GM23338 (cell line): ENCODE measurements at regions not wholly inside any gene's neighbourhood (a gene's known extent, or its start where the extent isn't known, plus 50 kb on each side); places are given as distances from the start of the nearest gene placed in this dataset.

Experiments used
- ATAC-seq: fragments of 200-7000 bp; cut with Tn5 transposase; 3 replicates; pipeline ENCODE4 v1.9.1; 2020
- DNase-seq: peaks from one replicate; pipeline ENCODE4 v3.0.0-alpha.2; 2015; ENCODE audit warnings: low spot score
- H2AFZ ChIP-seq: fragments of 200-600 bp; sonication (generic); 2 replicates; pipeline ENCODE4 v1.8.0; 2016; ENCODE audit warnings: antibody characterized with exemption, mild to moderate bottlenecking, moderate library complexity
- H3F3A ChIP-seq: fragments of 200-600 bp; sonication (generic); replicated peaks from 2 replicates; pipeline ENCODE4 v1.8.0; 2017; ENCODE audit warnings: antibody characterized with exemption, mixed run types, low read depth
- H3K27ac ChIP-seq: fragments of 200-600 bp; sonication (generic); 2 replicates; pipeline ENCODE4 v1.6.1; 2016; ENCODE audit warnings: low read depth
- H3K27me3 ChIP-seq: fragments of 200-600 bp; sonication (generic); 2 replicates; pipeline ENCODE4 v1.8.0; 2016; ENCODE audit warnings: mild to moderate bottlenecking, mixed run types, moderate library complexity; ENCODE audit not compliant: insufficient read depth
- H3K36me3 ChIP-seq: fragments of 200-600 bp; sonication (generic); 2 replicates; pipeline ENCODE4 v1.8.0; 2016; ENCODE audit warnings: mild to moderate bottlenecking; ENCODE audit not compliant: insufficient read depth
- H3K4me1 ChIP-seq: fragments of 200-600 bp; sonication (generic); 2 replicates; pipeline ENCODE4 v1.8.0; 2016; ENCODE audit warnings: mild to moderate bottlenecking, moderate library complexity; ENCODE audit not compliant: insufficient read depth
- H3K4me2 ChIP-seq: fragments of 200-600 bp; sonication (generic); 2 replicates; pipeline ENCODE4 v1.7.1; 2017; ENCODE audit warnings: mixed run types
- H3K4me3 ChIP-seq: fragments of 200-600 bp; sonication (generic); 2 replicates; pipeline ENCODE4 v1.6.1; 2016; ENCODE audit warnings: mixed run types
- H3K79me2 ChIP-seq: fragments of 200-600 bp; sonication (generic); replicated peaks from 2 replicates; pipeline ENCODE4 v1.8.0; 2017; ENCODE audit warnings: mild to moderate bottlenecking; ENCODE audit not compliant: insufficient read depth
- H3K9me2 ChIP-seq: fragments of 200-600 bp; sonication (generic); 2 replicates; pipeline ENCODE4 v1.8.0; 2017; ENCODE audit not compliant: insufficient read depth
- H4K20me1 ChIP-seq: fragments of 200-600 bp; sonication (generic); replicated peaks from 2 replicates; pipeline ENCODE4 v1.8.0; 2017; ENCODE audit warnings: mild to moderate bottlenecking; ENCODE audit not compliant: insufficient read depth
- H3K27ac Mint-ChIP-seq: 2 replicates; pipeline ENCODE4 v1.8.0; 2020; ENCODE audit warnings: inconsistent platforms, mild to moderate bottlenecking, moderate library complexity, mixed read lengths
- H3K27me3 Mint-ChIP-seq: 3 replicates; pipeline ENCODE4 v1.8.0; 2022; ENCODE audit warnings: low read depth, mild to moderate bottlenecking, moderate library complexity, mixed read lengths, inconsistent platforms; ENCODE audit not compliant: insufficient read depth, poor library complexity
- H3K36me3 Mint-ChIP-seq: 3 replicates; pipeline ENCODE4 v1.8.0; 2021; ENCODE audit warnings: low read depth, mild to moderate bottlenecking, inconsistent platforms, moderate library complexity, mixed read lengths
- H3K4me1 Mint-ChIP-seq: 3 replicates; pipeline ENCODE4 v1.8.0; 2020; ENCODE audit warnings: mild to moderate bottlenecking, inconsistent platforms, mixed read lengths
- H3K4me3 Mint-ChIP-seq: 3 replicates; pipeline ENCODE4 v1.8.0; 2021; ENCODE audit warnings: moderate library complexity, mild to moderate bottlenecking, inconsistent platforms, mixed read lengths
- H3K9me3 Mint-ChIP-seq: 3 replicates; pipeline ENCODE4 v1.8.0; 2020; ENCODE audit warnings: moderate library complexity, mild to moderate bottlenecking, inconsistent platforms, mixed read lengths
- CREB1 ChIP-seq: fragments of 250-450 bp; sonication (Bioruptor Pico); IDR thresholded peaks from 2 replicates; pipeline ENCODE4 v1.5.0; 2020; ENCODE audit warnings: low read depth, mild to moderate bottlenecking, moderate library complexity
- EZH2 ChIP-seq: fragments of 200-600 bp; sonication (generic); IDR thresholded peaks from one replicate; pipeline ENCODE4 v1.8.0; 2017; ENCODE audit warnings: antibody characterized with exemption, mild to moderate bottlenecking, low read depth; ENCODE audit not compliant: unreplicated experiment
- EZH2phosphoT487 ChIP-seq: fragments of 200-600 bp; sonication (generic); IDR thresholded peaks from one replicate; pipeline ENCODE4 v1.8.1; 2018; ENCODE audit warnings: antibody characterized with exemption; ENCODE audit not compliant: unreplicated experiment
- JUNB ChIP-seq: IDR thresholded peaks from one replicate; pipeline ENCODE4 v1.6.1; 2016; ENCODE audit warnings: antibody characterized with exemption; ENCODE audit not compliant: unreplicated experiment
- NANOG ChIP-seq: IDR thresholded peaks from 2 replicates; pipeline ENCODE4 v1.6.1; 2016; ENCODE audit warnings: antibody characterized with exemption, borderline replicate concordance
- POLR2AphosphoS5 ChIP-seq: IDR thresholded peaks from 2 replicates; pipeline ENCODE4 v1.6.1; 2016; ENCODE audit warnings: antibody characterized with exemption, low read depth
- STAT1 ChIP-seq: IDR thresholded peaks from one replicate; pipeline ENCODE4 v1.6.1; 2016; ENCODE audit warnings: antibody characterized with exemption; ENCODE audit not compliant: unreplicated experiment
- ZNF114 ChIP-seq: fragments of 250-450 bp; sonication (Bioruptor Pico); IDR thresholded peaks from 2 replicates; pipeline ENCODE4 v1.5.0; 2020; ENCODE audit warnings: mild to moderate bottlenecking, moderate library complexity
- TF ChIP-seq, protein P1 (sequence below), 2 experiments: fragments of 200-600 bp in 1 of 2; sonication (generic) in 1 of 2; conservative IDR thresholded peaks; 2 replicates each; pipeline versions ENCODE4 v1.5.1 to v1.6.1; 2016 to 2017; ENCODE audit warnings: antibody characterized with exemption in 2 of 2, low read depth in 2 of 2, mild to moderate bottlenecking in 2 of 2, moderate library complexity in 1 of 2
- TF ChIP-seq, protein P2 (sequence below): fragments of 250-450 bp; sonication (Bioruptor Pico); IDR thresholded peaks from 2 replicates; pipeline ENCODE4 v1.5.0; 2020; ENCODE audit warnings: mild to moderate bottlenecking, moderate library complexity
- TF ChIP-seq, protein P3 (sequence below): IDR thresholded peaks from 2 replicates; pipeline ENCODE4 v1.6.1; 2016; ENCODE audit warnings: antibody characterized with exemption

DNA sequence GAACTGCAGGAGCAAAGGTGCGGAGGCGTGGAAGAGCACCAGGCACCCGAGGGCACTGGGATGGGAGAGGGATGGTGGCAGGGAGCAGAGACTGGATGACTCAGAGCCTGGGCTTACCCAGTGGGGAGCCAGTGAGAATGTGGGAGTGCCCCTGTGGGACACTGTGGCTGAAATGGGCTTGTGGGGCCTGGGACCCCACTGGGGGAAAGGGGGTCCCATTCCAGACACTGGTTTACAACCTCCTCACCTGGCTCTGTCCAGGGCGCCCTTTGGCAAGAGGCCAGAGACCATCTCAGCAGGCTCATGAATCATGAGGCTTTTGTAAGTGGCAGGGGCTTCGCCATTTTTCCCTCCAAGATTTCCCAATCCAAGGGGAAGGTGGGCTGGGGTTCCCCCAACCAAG, 124.0 kb upstream of the MAFB start:
- Histone ChIP-seq H4K20me1 (no peaks in the 10 kb centered on the region), H3K27ac (no peak overlapping the region), H3K9me2 (peaks cover 11% of the 10 kb centered on the region; the same call in 1 of the 2 replicates), H3K36me3 (no peaks in the 10 kb centered on the region), H2AFZ (no peak overlapping the region), H3F3A (no peaks in the 10 kb centered on the region), H3K4me2 (no peak overlapping the region), H3K4me1 (no peaks in the 10 kb centered on the region), H3K4me3 (no peak overlapping the region), H3K79me2 (no peaks in the 10 kb centered on the region), H3K27me3 (no peaks in the 10 kb centered on the region)
- Mint-ChIP-seq H3K27ac (no peak overlapping the region), H3K36me3 (no peaks in the 10 kb centered on the region), H3K27me3 (peaks cover 2% of the 10 kb centered on the region), H3K4me3 (no peak overlapping the region), H3K9me3 (no peaks in the 10 kb centered on the region), H3K4me1 (no peaks in the 10 kb centered on the region)
- TF ChIP-seq EZH2phosphoT487: no peak
- TF ChIP-seq, protein P1, sequence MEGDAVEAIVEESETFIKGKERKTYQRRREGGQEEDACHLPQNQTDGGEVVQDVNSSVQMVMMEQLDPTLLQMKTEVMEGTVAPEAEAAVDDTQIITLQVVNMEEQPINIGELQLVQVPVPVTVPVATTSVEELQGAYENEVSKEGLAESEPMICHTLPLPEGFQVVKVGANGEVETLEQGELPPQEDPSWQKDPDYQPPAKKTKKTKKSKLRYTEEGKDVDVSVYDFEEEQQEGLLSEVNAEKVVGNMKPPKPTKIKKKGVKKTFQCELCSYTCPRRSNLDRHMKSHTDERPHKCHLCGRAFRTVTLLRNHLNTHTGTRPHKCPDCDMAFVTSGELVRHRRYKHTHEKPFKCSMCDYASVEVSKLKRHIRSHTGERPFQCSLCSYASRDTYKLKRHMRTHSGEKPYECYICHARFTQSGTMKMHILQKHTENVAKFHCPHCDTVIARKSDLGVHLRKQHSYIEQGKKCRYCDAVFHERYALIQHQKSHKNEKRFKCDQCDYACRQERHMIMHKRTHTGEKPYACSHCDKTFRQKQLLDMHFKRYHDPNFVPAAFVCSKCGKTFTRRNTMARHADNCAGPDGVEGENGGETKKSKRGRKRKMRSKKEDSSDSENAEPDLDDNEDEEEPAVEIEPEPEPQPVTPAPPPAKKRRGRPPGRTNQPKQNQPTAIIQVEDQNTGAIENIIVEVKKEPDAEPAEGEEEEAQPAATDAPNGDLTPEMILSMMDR (conservative IDR thresholded peaks at IDR 0.05; ENCODE audit: low read depth in 2 of 2): no peak
- TF ChIP-seq, protein P2, sequence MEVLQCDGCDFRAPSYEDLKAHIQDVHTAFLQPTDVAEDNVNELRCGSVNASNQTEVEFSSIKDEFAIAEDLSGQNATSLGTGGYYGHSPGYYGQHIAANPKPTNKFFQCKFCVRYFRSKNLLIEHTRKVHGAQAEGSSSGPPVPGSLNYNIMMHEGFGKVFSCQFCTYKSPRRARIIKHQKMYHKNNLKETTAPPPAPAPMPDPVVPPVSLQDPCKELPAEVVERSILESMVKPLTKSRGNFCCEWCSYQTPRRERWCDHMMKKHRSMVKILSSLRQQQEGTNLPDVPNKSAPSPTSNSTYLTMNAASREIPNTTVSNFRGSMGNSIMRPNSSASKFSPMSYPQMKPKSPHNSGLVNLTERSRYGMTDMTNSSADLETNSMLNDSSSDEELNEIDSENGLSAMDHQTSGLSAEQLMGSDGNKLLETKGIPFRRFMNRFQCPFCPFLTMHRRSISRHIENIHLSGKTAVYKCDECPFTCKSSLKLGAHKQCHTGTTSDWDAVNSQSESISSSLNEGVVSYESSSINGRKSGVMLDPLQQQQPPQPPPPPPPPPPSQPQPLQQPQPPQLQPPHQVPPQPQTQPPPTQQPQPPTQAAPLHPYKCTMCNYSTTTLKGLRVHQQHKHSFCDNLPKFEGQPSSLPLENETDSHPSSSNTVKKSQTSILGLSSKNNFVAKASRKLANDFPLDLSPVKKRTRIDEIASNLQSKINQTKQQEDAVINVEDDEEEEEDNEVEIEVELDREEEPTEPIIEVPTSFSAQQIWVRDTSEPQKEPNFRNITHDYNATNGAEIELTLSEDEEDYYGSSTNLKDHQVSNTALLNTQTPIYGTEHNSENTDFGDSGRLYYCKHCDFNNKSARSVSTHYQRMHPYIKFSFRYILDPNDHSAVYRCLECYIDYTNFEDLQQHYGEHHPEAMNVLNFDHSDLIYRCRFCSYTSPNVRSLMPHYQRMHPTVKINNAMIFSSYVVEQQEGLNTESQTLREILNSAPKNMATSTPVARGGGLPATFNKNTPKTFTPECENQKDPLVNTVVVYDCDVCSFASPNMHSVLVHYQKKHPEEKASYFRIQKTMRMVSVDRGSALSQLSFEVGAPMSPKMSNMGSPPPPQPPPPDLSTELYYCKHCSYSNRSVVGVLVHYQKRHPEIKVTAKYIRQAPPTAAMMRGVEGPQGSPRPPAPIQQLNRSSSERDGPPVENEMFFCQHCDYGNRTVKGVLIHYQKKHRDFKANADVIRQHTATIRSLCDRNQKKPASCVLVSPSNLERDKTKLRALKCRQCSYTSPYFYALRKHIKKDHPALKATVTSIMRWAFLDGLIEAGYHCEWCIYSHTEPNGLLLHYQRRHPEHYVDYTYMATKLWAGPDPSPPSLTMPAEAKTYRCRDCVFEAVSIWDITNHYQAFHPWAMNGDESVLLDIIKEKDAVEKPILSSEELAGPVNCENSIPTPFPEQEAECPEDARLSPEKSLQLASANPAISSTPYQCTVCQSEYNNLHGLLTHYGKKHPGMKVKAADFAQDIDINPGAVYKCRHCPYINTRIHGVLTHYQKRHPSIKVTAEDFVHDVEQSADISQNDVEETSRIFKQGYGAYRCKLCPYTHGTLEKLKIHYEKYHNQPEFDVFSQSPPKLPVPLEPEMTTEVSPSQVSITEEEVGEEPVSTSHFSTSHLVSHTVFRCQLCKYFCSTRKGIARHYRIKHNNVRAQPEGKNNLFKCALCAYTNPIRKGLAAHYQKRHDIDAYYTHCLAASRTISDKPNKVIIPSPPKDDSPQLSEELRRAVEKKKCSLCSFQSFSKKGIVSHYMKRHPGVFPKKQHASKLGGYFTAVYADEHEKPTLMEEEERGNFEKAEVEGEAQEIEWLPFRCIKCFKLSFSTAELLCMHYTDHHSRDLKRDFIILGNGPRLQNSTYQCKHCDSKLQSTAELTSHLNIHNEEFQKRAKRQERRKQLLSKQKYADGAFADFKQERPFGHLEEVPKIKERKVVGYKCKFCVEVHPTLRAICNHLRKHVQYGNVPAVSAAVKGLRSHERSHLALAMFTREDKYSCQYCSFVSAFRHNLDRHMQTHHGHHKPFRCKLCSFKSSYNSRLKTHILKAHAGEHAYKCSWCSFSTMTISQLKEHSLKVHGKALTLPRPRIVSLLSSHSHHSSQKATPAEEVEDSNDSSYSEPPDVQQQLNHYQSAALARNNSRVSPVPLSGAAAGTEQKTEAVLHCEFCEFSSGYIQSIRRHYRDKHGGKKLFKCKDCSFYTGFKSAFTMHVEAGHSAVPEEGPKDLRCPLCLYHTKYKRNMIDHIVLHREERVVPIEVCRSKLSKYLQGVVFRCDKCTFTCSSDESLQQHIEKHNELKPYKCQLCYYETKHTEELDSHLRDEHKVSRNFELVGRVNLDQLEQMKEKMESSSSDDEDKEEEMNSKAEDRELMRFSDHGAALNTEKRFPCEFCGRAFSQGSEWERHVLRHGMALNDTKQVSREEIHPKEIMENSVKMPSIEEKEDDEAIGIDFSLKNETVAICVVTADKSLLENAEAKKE (CRISPR knock-in tag): no peak
- TF ChIP-seq CREB1 (CRISPR knock-in tag): no peak
- no peak for TF ChIP-seq EZH2
- no peak for TF ChIP-seq NANOG
- TF ChIP-seq JUNB: no peak
- TF ChIP-seq ZNF114 (CRISPR knock-in tag): no peak
- no peak for TF ChIP-seq POLR2AphosphoS5
- TF ChIP-seq, protein P3, sequence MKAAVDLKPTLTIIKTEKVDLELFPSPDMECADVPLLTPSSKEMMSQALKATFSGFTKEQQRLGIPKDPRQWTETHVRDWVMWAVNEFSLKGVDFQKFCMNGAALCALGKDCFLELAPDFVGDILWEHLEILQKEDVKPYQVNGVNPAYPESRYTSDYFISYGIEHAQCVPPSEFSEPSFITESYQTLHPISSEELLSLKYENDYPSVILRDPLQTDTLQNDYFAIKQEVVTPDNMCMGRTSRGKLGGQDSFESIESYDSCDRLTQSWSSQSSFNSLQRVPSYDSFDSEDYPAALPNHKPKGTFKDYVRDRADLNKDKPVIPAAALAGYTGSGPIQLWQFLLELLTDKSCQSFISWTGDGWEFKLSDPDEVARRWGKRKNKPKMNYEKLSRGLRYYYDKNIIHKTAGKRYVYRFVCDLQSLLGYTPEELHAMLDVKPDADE: no peak
- no peak for TF ChIP-seq STAT1
- ATAC-seq (no peak), DNase-seq (no peak)
